ENCODE measurements at regions not wholly inside any gene's neighbourhood (a gene's known extent, or its start where the extent isn't known, plus 50 kb on each side); places are given as distances from the start of the nearest gene placed in this dataset.

GRCh38 chr4:136414981-136415380 is 1117.3 kb downstream of the PCDH18 start:
- Histone ChIP-seq H3K27me3 (ENCODE audit: low read depth) (no peaks in the 10 kb centered on the region), H3K36me3 (replicated peaks) (no peaks in the 10 kb centered on the region), H3K4me1 (no peaks in the 10 kb centered on the region), H3K4me3 (no peak overlapping the region), H3K9me3 (no peaks in the 10 kb centered on the region)
- in situ Hi-C loops (cut with MboI; ENCODE audit: low sequenced_read_pairs), result no loop called here
- no peak for DNase-seq (ENCODE audit: low spot score in 2 of 2)

- H3K4me3 ChIP-seq, result no peak overlapping the region
- no peak for DNase-seq (ENCODE audit: low spot score in 2 of 2)
- in situ Hi-C loops (cut with MboI; ENCODE audit: low sequenced_read_pairs), result no loop called here
- no peaks in the 10 kb centered on the region for H3K36me3 ChIP-seq (replicated peaks)
- H3K27me3 ChIP-seq (ENCODE audit: low read depth), result no peaks in the 10 kb centered on the region
- H3K4me1 ChIP-seq, result no peaks in the 10 kb centered on the region
- no peaks in the 10 kb centered on the region for H3K9me3 ChIP-seq
Measured at GRCh38 chr4:136412708-136413107, 1119.6 kb downstream of the PCDH18 start.

- Histone ChIP-seq H3K36me3 (replicated peaks) (no peaks in the 10 kb centered on the region), H3K4me1 (peaks cover 3% of the 10 kb centered on the region; the same call in 1 of the 2 replicates), H3K27me3 (ENCODE audit: low read depth) (no peaks in the 10 kb centered on the region), H3K4me3 (no peak overlapping the region), H3K9me3 (no peaks in the 10 kb centered on the region)
- peak in 1 of 2 experiments; percentile 8 for DNase-seq (ENCODE audit: low spot score in 2 of 2)
- in situ Hi-C loops (cut with MboI; ENCODE audit: low sequenced_read_pairs), result no loop called here
Measured at GRCh38 chr4:136400829-136401228, 1131.5 kb downstream of the PCDH18 start.

GRCh38 chr4:136395212-136395722 is 1137.0 kb downstream of the PCDH18 start:
- no peaks in the 10 kb centered on the region for H3K36me3 ChIP-seq (replicated peaks)
- in situ Hi-C loops (cut with MboI; ENCODE audit: low sequenced_read_pairs), result no loop called here
- no peaks in the 10 kb centered on the region for H3K4me1 ChIP-seq
- H3K27me3 ChIP-seq (ENCODE audit: low read depth), result no peaks in the 10 kb centered on the region
- DNase-seq (ENCODE audit: low spot score in 2 of 2), result no peak
- no peaks in the 10 kb centered on the region for H3K9me3 ChIP-seq
- no peak overlapping the region for H3K4me3 ChIP-seq

- Histone ChIP-seq H3K9me3 (no peaks in the 10 kb centered on the region), H3K4me3 (no peak overlapping the region), H3K4me1 (no peaks in the 10 kb centered on the region), H3K27me3 (ENCODE audit: low read depth) (no peaks in the 10 kb centered on the region), H3K36me3 (replicated peaks) (no peaks in the 10 kb centered on the region)
- DNase-seq (ENCODE audit: low spot score in 2 of 2), result no peak
- in situ Hi-C loops (cut with MboI; ENCODE audit: low sequenced_read_pairs), result no loop called here
Measured at GRCh38 chr4:136392576-136392975, 1139.7 kb downstream of the PCDH18 start.

GRCh38 chr4:136390824-136391223 is 1141.5 kb downstream of the PCDH18 start:
- no peak for DNase-seq (ENCODE audit: low spot score in 2 of 2)
- Histone ChIP-seq H3K36me3 (replicated peaks) (no peaks in the 10 kb centered on the region), H3K4me3 (no peak overlapping the region), H3K27me3 (ENCODE audit: low read depth) (no peaks in the 10 kb centered on the region), H3K4me1 (no peaks in the 10 kb centered on the region), H3K9me3 (no peaks in the 10 kb centered on the region)
- in situ Hi-C loops (cut with MboI; ENCODE audit: low sequenced_read_pairs), result no loop called here

GRCh38 chr4:136383082-136383481 is 1149.2 kb downstream of the PCDH18 start:
- H3K9me3 ChIP-seq, result no peaks in the 10 kb centered on the region
- in situ Hi-C loops (cut with MboI; ENCODE audit: low sequenced_read_pairs), result no loop called here
- DNase-seq (ENCODE audit: low spot score in 2 of 2), result no peak
- no peaks in the 10 kb centered on the region for H3K36me3 ChIP-seq (replicated peaks)
- H3K4me3 ChIP-seq, result no peak overlapping the region
- H3K27me3 ChIP-seq (ENCODE audit: low read depth), result no peaks in the 10 kb centered on the region
- H3K4me1 ChIP-seq, result no peaks in the 10 kb centered on the region

- no peaks in the 10 kb centered on the region for H3K9me3 ChIP-seq
- H3K4me3 ChIP-seq, result no peak overlapping the region
- in situ Hi-C loops (cut with MboI; ENCODE audit: low sequenced_read_pairs), result no loop called here
- 0 out of 2 replicates have a peak, but pooled peaks cover 5% of the 10 kb centered on the region for H3K4me1 ChIP-seq
- H3K36me3 ChIP-seq (replicated peaks), result no peaks in the 10 kb centered on the region
- no peak for DNase-seq (ENCODE audit: low spot score in 2 of 2)
- H3K27me3 ChIP-seq (ENCODE audit: low read depth), result no peaks in the 10 kb centered on the region
Measured at GRCh38 chr4:136371231-136371630, 1161.1 kb downstream of the PCDH18 start.

GRCh38 chr4:136369073-136369472 is 1163.2 kb downstream of the PCDH18 start:
- Histone ChIP-seq H3K27me3 (ENCODE audit: low read depth) (no peaks in the 10 kb centered on the region), H3K9me3 (no peaks in the 10 kb centered on the region), H3K4me3 (no peak overlapping the region), H3K36me3 (replicated peaks) (no peaks in the 10 kb centered on the region), H3K4me1 (0 out of 2 replicates have a peak, but pooled peaks cover 5% of the 10 kb centered on the region)
- peak in 1 of 2 experiments; percentile 81 for DNase-seq (ENCODE audit: low spot score in 2 of 2)
- in situ Hi-C loops (cut with MboI; ENCODE audit: low sequenced_read_pairs), result no loop called here

GRCh38 chr4:136357556-136357955 is 1174.7 kb downstream of the PCDH18 start:
- Histone ChIP-seq H3K4me1 (no peaks in the 10 kb centered on the region), H3K36me3 (replicated peaks) (no peaks in the 10 kb centered on the region), H3K4me3 (no peak overlapping the region), H3K9me3 (no peaks in the 10 kb centered on the region), H3K27me3 (ENCODE audit: low read depth) (no peaks in the 10 kb centered on the region)
- in situ Hi-C loops (cut with MboI; ENCODE audit: low sequenced_read_pairs), result no loop called here
- no peak for DNase-seq (ENCODE audit: low spot score in 2 of 2)

GRCh38 chr4:136355970-136356369 is 1176.3 kb downstream of the PCDH18 start:
- Histone ChIP-seq H3K4me1 (no peaks in the 10 kb centered on the region), H3K36me3 (replicated peaks) (no peaks in the 10 kb centered on the region), H3K27me3 (ENCODE audit: low read depth) (no peaks in the 10 kb centered on the region), H3K4me3 (no peak overlapping the region), H3K9me3 (no peaks in the 10 kb centered on the region)
- no peak for DNase-seq (ENCODE audit: low spot score in 2 of 2)
- in situ Hi-C loops (cut with MboI; ENCODE audit: low sequenced_read_pairs), result no loop called here

- in situ Hi-C loops (cut with MboI; ENCODE audit: low sequenced_read_pairs), result no loop called here
- no peaks in the 10 kb centered on the region for H3K36me3 ChIP-seq (replicated peaks)
- no peaks in the 10 kb centered on the region; the same call in 1 of the 2 replicates for H3K9me3 ChIP-seq
- H3K4me3 ChIP-seq, result no peak overlapping the region
- DNase-seq (ENCODE audit: low spot score in 2 of 2), result no peak
- H3K27me3 ChIP-seq (ENCODE audit: low read depth), result no peaks in the 10 kb centered on the region
- no peaks in the 10 kb centered on the region for H3K4me1 ChIP-seq
Measured at GRCh38 chr4:136343340-136343739, 1189.0 kb downstream of the PCDH18 start.

- in situ Hi-C loops (cut with MboI; ENCODE audit: low sequenced_read_pairs), result no loop called here
- Histone ChIP-seq H3K36me3 (replicated peaks) (no peaks in the 10 kb centered on the region), H3K4me3 (no peak overlapping the region), H3K9me3 (no peaks in the 10 kb centered on the region; the same call in 1 of the 2 replicates), H3K4me1 (no peaks in the 10 kb centered on the region), H3K27me3 (ENCODE audit: low read depth) (no peaks in the 10 kb centered on the region)
- DNase-seq (ENCODE audit: low spot score in 2 of 2), result no peak
Measured at GRCh38 chr4:136342666-136343065, 1189.6 kb downstream of the PCDH18 start.

- no peaks in the 10 kb centered on the region for H3K27me3 ChIP-seq (ENCODE audit: low read depth)
- H3K4me3 ChIP-seq, result no peak overlapping the region
- in situ Hi-C loops (cut with MboI; ENCODE audit: low sequenced_read_pairs), result no loop called here
- no peak for DNase-seq (ENCODE audit: low spot score in 2 of 2)
- no peaks in the 10 kb centered on the region for H3K36me3 ChIP-seq (replicated peaks)
- H3K4me1 ChIP-seq, result no peaks in the 10 kb centered on the region
- no peaks in the 10 kb centered on the region; the same call in 1 of the 2 replicates for H3K9me3 ChIP-seq
Measured at GRCh38 chr4:136337216-136337615, 1195.1 kb downstream of the PCDH18 start.

GRCh38 chr4:136336479-136336878 is 1195.8 kb downstream of the PCDH18 start:
- no peaks in the 10 kb centered on the region for H3K36me3 ChIP-seq (replicated peaks)
- no peak for DNase-seq (ENCODE audit: low spot score in 2 of 2)
- H3K27me3 ChIP-seq (ENCODE audit: low read depth), result no peaks in the 10 kb centered on the region
- H3K4me3 ChIP-seq, result no peak overlapping the region
- H3K4me1 ChIP-seq, result no peaks in the 10 kb centered on the region
- in situ Hi-C loops (cut with MboI; ENCODE audit: low sequenced_read_pairs), result no loop called here
- H3K9me3 ChIP-seq, result no peaks in the 10 kb centered on the region; the same call in 1 of the 2 replicates
